ENCODE measurements at regions not wholly inside any gene's neighbourhood (a gene's known extent, or its start where the extent isn't known, plus 50 kb on each side); places are given as distances from the start of the nearest gene placed in this dataset.

GRCh38 chr12:31781894-31782540, 53.2 kb upstream of the AMN1 start:
- no peak for DNase-seq (ENCODE audit: low spot score)

- no peak for DNase-seq (ENCODE audit: low spot score)
Measured at GRCh38 chr12:31780096-31780495, 51.3 kb upstream of the AMN1 start.

GRCh38 chr12:31778687-31779086, 49.9 kb upstream of the AMN1 start:
- DNase-seq (ENCODE audit: low spot score), result no peak
